Neuron (in vitro differentiated cells): ENCODE measurements at regions not wholly inside any gene's neighbourhood (a gene's known extent, or its start where the extent isn't known, plus 50 kb on each side); places are given as distances from the start of the nearest gene placed in this dataset.

Source experiments
- H2AFZ ChIP-seq: one replicate; pipeline ENCODE4 v1.6.1; 2013; ENCODE audit warnings: low read depth, mild to moderate bottlenecking, inconsistent platforms, low read length, moderate library complexity
- H3K27me3 ChIP-seq: one replicate; pipeline ENCODE4 v1.6.1; 2013; ENCODE audit warnings: low read length; ENCODE audit not compliant: insufficient read depth
- H3K36me3 ChIP-seq: one replicate; pipeline ENCODE4 v1.6.1; 2013; ENCODE audit warnings: low read length; ENCODE audit not compliant: insufficient read depth
- H3K4me1 ChIP-seq: one replicate; pipeline ENCODE4 v1.6.1; 2013; ENCODE audit warnings: low read length; ENCODE audit not compliant: insufficient read depth
- H3K4me3 ChIP-seq: 2 replicates; pipeline ENCODE4 v1.5.1; 2013; ENCODE audit warnings: mild to moderate bottlenecking, low read length, moderate library complexity
- H3K9me3 ChIP-seq: one replicate; pipeline ENCODE4 v1.6.1; 2013; ENCODE audit warnings: low read length

DNA sequence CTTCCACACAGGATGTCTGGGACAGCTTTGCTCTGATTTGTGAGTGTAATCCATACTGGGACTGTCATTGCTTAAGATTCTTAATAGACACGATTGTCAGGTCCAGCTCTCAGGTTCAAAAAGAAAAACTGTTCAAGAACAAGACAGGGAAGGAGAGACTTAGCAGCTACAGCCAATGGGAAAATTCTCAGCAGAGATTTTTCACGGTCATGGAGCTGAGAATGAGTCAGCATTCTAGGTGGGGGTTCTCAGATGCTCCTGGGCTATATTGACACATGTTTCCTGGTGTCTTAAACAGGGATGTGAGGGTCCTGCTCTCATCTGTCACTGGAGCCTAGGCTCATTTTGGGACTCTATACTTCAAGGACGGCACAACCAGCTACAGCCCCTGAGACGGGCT, 318.3 kb downstream of the RRAGC start:
- Histone ChIP-seq H2AFZ (no peak overlapping the region), H3K4me3 (no peak overlapping the region), H3K9me3 (no peaks in the 10 kb centered on the region), H3K27me3 (peaks cover 5% of the 10 kb centered on the region), H3K4me1 (peaks cover 3% of the 10 kb centered on the region), H3K36me3 (no peaks in the 10 kb centered on the region)

DNA sequence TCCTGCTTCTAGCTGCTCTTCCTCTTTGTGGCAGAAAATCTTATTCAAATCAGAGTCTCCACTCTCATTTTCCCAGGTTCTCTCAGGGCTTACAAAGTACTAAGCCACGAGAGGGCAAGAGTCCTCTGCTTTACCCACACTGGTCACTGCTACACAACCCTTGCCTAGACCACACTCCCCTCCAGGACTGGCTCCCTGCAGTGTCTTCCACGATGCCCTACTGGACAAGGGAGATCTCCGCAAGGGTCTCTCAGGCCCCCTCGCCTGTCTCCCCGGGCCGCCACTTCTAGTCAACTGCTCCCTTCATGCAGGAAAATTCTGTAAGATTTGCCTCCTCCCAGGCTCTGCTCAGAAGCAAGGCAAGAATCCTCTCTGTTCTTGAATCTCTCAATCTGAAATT, 319.6 kb downstream of the RRAGC start:
- H3K4me3 ChIP-seq: no peak overlapping the region
- no peak overlapping the region for H2AFZ ChIP-seq
- H3K36me3 ChIP-seq: no peaks in the 10 kb centered on the region
- H3K4me1 ChIP-seq: peaks cover 3% of the 10 kb centered on the region
- peaks cover 5% of the 10 kb centered on the region for H3K27me3 ChIP-seq
- no peaks in the 10 kb centered on the region for H3K9me3 ChIP-seq

DNA sequence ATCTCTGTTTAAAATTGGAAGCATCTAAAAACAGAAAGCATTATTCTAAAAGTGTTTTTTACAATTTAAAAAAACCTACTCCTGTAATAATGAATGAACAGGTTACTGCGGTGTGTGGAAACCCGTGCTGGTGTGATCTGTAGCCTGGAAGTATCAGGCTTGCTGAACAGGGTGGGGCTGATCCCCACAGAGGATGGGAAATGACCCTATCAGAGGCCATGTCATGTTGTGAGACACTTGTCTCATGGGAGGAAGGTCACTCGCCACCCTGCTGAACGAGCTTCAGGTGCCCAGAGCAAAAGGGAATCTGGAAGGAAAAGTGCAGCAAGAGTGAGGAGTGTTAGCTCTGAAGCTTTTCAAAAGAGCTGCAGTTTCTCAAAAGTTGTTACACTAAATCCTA, 320.7 kb downstream of the RRAGC start:
- Histone ChIP-seq H3K9me3 (no peaks in the 10 kb centered on the region), H3K4me3 (no peak overlapping the region), H3K36me3 (no peaks in the 10 kb centered on the region), H3K4me1 (peaks cover 3% of the 10 kb centered on the region), H2AFZ (no peak overlapping the region), H3K27me3 (peaks cover 5% of the 10 kb centered on the region)

DNA sequence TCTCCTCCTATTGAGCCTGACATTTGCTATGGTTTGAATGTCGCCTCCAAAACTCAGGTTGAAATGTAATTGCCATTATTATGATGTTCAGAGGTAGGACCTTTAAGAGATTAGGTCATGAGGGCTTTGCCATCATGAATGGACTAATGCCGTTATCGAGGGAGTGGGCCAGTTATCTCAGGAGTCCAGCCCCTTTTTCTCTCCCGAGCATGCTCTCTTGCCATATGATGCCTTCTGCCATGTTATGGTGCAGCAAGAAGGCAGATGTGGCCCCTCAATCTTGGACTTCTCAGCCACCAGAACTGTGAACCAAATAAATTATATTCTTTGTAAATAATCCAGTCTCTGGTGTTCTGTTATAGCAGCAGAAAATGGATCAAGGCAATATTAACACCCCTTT, 323.5 kb downstream of the RRAGC start:
- Histone ChIP-seq H3K9me3 (no peaks in the 10 kb centered on the region), H3K4me3 (no peak overlapping the region), H3K27me3 (peaks cover 2% of the 10 kb centered on the region), H2AFZ (no peak overlapping the region), H3K4me1 (peaks cover 3% of the 10 kb centered on the region), H3K36me3 (no peaks in the 10 kb centered on the region)

DNA sequence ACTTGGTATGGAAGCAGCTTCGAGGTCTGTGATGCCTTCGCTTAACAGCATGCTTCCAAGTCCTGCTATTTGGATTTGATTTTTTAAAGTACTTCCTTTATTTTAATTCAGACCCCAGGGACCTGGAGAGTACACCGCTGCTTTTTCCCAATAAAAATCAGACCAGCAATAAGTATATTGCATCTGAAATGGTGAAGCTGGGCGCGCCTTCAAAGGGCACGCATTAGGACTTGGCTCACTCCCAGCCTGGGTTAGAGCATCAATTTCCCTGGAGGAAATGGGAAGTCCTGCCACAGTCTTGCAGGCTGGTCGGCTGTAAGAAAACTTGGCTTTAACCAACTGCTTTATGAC, 325.1 kb downstream of the RRAGC start:
- Histone ChIP-seq H3K27me3 (no peaks in the 10 kb centered on the region), H3K4me1 (no peaks in the 10 kb centered on the region), H3K4me3 (no peak overlapping the region), H2AFZ (no peak overlapping the region), H3K36me3 (no peaks in the 10 kb centered on the region), H3K9me3 (no peaks in the 10 kb centered on the region)

DNA sequence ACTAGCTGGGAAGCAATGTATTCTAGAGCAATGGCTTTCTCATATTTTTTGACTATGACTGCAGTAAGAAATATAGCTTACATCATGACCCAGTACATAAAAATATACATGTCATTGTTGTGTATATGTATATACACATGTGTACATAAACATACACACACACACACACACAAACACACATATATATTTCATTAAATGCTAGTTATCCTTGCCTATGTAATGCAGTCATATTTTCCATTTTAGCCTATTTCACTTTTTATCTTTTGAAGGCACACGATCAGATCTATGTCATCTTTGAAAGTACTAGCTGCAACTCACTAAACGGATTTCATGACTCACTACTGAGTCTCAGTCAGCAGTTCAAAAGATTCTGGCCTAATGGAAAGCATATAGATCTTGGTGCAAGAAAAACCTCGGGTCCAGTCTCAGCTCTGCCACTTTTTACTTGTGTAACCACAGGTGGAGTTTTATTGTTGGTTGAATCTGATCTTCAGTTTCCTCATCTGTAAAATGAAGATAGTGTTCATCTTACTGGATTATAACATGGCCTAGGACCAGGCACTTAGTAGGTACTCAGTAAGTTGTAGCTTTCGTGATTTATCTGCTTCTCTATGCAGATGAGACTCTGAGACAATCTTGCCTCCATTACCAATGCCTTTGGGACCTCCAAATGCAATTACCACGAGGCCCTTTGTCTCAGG, 325.6 kb downstream of the RRAGC start:
- H3K27me3 ChIP-seq: no peaks in the 10 kb centered on the region
- H3K36me3 ChIP-seq: no peaks in the 10 kb centered on the region
- H3K9me3 ChIP-seq: no peaks in the 10 kb centered on the region
- no peaks in the 10 kb centered on the region for H3K4me1 ChIP-seq
- H3K4me3 ChIP-seq: no peak overlapping the region
- no peak overlapping the region for H2AFZ ChIP-seq

DNA sequence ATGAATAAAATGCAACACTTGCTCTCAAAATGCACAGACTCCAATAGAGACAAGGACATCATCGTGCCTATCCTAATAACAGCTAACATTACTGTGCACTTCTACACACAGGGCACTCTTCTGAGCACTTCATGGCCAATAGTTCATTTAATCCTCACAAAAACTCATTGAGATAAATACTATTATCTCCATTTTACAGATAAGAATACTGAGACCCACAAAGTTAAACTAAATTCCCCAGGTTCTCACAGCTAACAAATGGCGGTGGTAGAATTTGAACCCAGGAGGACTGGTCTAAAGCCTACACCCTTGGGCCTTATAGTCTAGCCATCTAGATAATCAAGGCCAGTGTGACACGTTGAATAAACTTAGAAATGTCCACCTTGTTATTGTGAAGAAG, 328.6 kb downstream of the RRAGC start:
- H3K4me1 ChIP-seq: no peaks in the 10 kb centered on the region
- no peaks in the 10 kb centered on the region for H3K36me3 ChIP-seq
- no peaks in the 10 kb centered on the region for H3K9me3 ChIP-seq
- no peaks in the 10 kb centered on the region for H3K27me3 ChIP-seq
- no peak overlapping the region for H3K4me3 ChIP-seq
- no peak overlapping the region for H2AFZ ChIP-seq

DNA sequence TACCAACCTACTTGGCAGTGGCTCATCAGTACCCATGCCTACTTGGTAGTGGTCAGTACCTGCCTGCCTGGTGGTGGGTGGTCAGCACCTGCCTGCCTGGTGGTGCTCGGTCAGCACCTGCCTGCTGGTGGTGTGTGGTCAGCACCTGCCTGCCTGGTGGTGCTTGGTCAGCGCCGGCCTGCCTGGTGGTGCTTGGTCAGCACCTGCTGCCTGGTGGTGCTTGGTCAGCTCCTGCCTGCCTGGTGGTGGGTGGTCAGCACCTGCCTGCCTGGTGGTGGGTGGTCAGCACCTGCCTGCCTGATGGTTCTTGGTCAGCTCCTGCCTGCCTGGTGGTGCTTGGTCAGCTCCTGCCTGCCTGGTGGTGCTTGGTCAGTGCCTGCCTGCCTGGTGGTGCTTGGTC, 329.6 kb downstream of the RRAGC start:
- H3K4me3 ChIP-seq: no peak overlapping the region
- no peaks in the 10 kb centered on the region for H3K27me3 ChIP-seq
- no peaks in the 10 kb centered on the region for H3K9me3 ChIP-seq
- H3K36me3 ChIP-seq: no peaks in the 10 kb centered on the region
- no peak overlapping the region for H2AFZ ChIP-seq
- H3K4me1 ChIP-seq: no peaks in the 10 kb centered on the region

DNA sequence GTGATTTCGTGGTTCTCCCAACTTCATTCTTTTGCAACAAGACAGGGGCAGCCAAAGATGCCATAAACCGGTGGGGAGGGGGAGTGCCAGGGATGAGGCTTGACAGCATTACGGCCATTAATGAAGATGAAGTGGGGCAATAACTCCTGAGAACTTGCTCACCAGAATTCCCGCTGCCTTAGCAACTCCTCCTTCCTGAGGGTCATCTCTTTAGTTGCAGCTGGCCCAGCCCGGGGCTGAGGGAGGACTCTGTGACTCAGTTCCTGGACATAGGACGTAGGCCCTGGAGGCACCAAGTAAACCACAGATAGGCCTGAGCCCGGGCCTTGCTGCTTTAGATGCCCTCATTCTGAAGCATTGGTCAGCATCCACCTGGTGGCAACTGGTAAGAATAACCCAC, 330.2 kb downstream of the RRAGC start:
- H3K36me3 ChIP-seq: no peaks in the 10 kb centered on the region
- no peak overlapping the region for H2AFZ ChIP-seq
- no peaks in the 10 kb centered on the region for H3K4me1 ChIP-seq
- H3K4me3 ChIP-seq: no peak overlapping the region
- no peaks in the 10 kb centered on the region for H3K9me3 ChIP-seq
- no peaks in the 10 kb centered on the region for H3K27me3 ChIP-seq

DNA sequence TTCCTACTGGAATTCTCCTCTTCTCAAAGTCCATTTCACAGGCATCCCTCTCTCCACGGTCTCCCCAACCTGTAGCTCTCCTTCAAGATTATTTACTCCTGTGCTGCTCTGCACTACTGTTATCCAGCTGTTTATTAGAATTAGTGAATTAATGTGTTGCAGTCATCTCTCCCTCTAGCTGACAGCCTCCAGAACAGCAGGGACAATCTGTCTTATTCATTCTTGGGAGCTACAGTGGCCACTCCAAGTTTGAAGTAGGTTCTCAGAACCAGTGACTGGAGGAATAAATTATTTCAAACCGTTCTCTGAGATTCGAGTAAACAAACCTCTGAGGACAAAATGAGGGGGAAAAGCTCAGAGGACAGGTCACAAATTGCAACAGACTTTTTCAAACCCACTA, 330.9 kb downstream of the RRAGC start:
- H3K4me3 ChIP-seq: no peak overlapping the region
- no peaks in the 10 kb centered on the region for H3K4me1 ChIP-seq
- no peaks in the 10 kb centered on the region for H3K9me3 ChIP-seq
- no peaks in the 10 kb centered on the region for H3K36me3 ChIP-seq
- no peaks in the 10 kb centered on the region for H3K27me3 ChIP-seq
- H2AFZ ChIP-seq: no peak overlapping the region

DNA sequence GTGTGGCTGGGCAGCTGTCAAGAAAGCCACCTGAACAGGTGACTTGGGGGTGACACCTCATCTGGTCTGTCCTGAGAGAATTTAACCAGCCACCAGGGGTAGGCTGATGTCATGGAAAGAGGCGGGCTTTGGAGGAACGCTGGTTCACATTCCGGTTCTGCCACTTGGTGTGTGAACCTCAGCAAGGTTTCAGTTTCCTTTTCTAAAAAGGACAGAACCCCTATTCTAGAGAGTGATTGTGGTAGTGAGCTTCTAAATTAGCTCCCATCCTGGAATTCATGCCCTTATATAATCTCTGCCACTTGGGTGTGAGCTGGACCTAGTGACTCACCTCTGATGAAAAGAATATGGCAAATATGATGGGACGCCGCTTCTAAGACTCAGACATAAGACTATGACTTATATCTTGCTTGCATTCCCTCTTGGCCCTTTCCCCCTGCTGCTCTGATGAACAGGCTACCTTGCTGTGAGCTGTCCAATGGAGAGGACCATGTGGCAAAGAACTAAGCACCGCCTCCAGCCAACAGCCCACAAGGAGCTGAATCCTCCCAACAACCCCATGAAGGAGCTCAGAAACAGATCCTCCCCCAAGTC, 332.1 kb downstream of the RRAGC start:
- Histone ChIP-seq H3K27me3 (no peaks in the 10 kb centered on the region), H3K36me3 (no peaks in the 10 kb centered on the region), H3K4me1 (no peaks in the 10 kb centered on the region), H3K4me3 (no peak overlapping the region), H2AFZ (no peak overlapping the region), H3K9me3 (no peaks in the 10 kb centered on the region)

DNA sequence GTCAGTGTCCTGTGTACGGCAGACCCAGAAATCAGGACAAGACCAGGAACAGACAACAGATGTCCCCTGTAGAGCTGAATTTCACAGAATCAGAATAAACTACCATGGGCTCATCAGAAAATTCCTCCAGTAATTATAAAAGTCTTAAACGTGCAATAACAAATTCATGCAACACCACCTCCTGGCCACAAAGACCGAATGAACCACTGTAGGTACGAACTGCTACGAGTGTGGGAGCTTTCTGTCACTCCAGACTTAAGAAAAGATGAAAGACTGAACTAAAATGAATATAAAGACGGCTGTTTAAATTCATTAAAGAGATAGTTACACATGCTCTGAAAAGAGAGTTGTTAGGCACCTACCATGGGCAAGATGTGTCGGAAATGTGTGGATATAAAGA, 333.5 kb downstream of the RRAGC start:
- no peaks in the 10 kb centered on the region for H3K4me1 ChIP-seq
- H3K9me3 ChIP-seq: no peaks in the 10 kb centered on the region
- no peaks in the 10 kb centered on the region for H3K27me3 ChIP-seq
- no peak overlapping the region for H3K4me3 ChIP-seq
- no peaks in the 10 kb centered on the region for H3K36me3 ChIP-seq
- H2AFZ ChIP-seq: no peak overlapping the region

DNA sequence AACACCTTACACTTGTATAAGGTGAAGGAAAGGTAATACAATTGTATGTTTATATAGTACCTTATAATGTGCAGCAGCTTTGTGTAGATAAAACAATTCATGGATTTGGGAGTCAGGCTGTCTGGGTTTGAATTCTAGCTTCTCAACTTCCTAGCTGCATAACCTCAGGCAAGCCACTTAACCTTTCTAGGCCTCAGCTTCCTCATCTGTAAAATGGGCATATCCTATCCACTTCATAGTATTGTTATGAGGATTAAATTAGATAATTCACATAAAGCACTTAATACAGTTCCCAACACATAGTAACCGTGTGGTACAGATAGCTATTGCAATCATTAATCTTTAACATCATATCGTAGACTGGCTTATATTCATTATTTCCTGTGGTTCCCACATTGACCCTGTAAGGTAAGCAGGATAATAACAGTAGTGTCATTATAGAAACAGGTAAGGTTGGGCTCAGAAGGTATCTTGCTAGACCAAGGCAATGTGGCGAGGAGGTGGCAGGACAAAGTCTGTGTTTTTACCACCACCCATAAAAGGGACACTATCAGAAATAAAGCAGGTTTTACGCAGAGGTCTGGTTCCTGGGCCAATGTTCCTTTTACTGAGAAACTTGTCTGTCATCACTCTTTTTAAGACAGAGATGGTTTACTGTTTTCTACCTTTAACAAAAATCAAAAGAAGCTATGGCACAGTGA, 334.1 kb downstream of the RRAGC start:
- no peaks in the 10 kb centered on the region for H3K27me3 ChIP-seq
- no peak overlapping the region for H3K4me3 ChIP-seq
- no peaks in the 10 kb centered on the region for H3K36me3 ChIP-seq
- H2AFZ ChIP-seq: no peak overlapping the region
- H3K9me3 ChIP-seq: no peaks in the 10 kb centered on the region
- no peaks in the 10 kb centered on the region for H3K4me1 ChIP-seq
